ENCODE measurements at regions not wholly inside any gene's neighbourhood (a gene's known extent, or its start where the extent isn't known, plus 50 kb on each side); places are given as distances from the start of the nearest gene placed in this dataset.

DNA sequence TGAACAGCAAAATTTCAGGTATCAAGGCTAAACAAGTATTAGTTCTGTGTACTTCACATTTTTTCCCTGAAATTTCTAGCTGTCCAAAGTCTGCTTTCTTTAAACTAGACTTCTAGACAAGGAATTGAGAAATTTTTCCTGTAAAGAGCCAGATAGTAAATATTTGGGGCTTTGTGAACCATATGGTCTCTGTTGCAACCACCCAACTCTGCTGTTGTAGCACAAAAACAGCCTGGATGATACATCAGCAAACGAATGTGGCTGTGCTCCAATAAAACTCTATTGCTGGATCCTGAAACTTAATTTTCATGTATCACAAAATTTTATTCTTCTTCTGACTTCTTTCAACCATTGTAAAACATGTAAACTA is 96.0 kb upstream of the SLC38A4 start:
- ATAC-seq, result no peak
- Histone ChIP-seq H3K4me2 (ENCODE audit: low read length) (no peak overlapping the region), H3K36me3 (ENCODE audit: control insufficient read depth in 1 of 2, insufficient read depth in 2 of 2, low read length in 2 of 2) (no peaks in the 10 kb centered on the region), H3K27ac (ENCODE audit: low read depth, low read length) (no peak overlapping the region), H3K4me1 (ENCODE audit: control insufficient read depth in 1 of 2, insufficient read depth in 2 of 2, low read length in 2 of 2) (peaks cover 0 to 5% of the 10 kb centered on the region in 2 experiments; a peak in 1 of 4 replicates), H3K4me3 (replicated peaks in 1 of 2; ENCODE audit: low read depth in 1 of 2, low read length in 2 of 2) (no peak overlapping the region), H3K9ac (ENCODE audit: low read length) (no peak overlapping the region), H4K20me1 (ENCODE audit: insufficient read depth) (no peaks in the 10 kb centered on the region), H3K9me2 (ENCODE audit: insufficient read depth) (no peaks in the 10 kb centered on the region), H3K9me3 (ENCODE audit: control insufficient read depth in 1 of 2, insufficient read depth in 1 of 2, low read depth in 1 of 2, low read length in 2 of 2) (no peaks in the 10 kb centered on the region), H3K27me3 (ENCODE audit: insufficient read depth, low read length) (no peaks in the 10 kb centered on the region), H3K79me2 (ENCODE audit: insufficient read depth, low read length) (no peaks in the 10 kb centered on the region), H2AFZ (ENCODE audit: low read depth, low read length, poor library complexity, severe bottlenecking) (no peak overlapping the region)
- CTCF ChIA-PET, result no interaction called here
- no peak for DNase-seq (ENCODE audit: low read depth, low spot score)
- TF ChIP-seq JUND (IDR thresholded peaks at IDR 0.05), result no peak
- no peak for TF ChIP-seq REST (IDR thresholded peaks at IDR 0.05; ENCODE audit: low read depth)
- no peak for TF ChIP-seq FOSL1 (IDR thresholded peaks at IDR 0.05; ENCODE audit: low read depth)
- TF ChIP-seq POLR2AphosphoS5 (IDR thresholded peaks at IDR 0.05; ENCODE audit: low read depth, low read length), result no peak
- TF ChIP-seq, protein P1, sequence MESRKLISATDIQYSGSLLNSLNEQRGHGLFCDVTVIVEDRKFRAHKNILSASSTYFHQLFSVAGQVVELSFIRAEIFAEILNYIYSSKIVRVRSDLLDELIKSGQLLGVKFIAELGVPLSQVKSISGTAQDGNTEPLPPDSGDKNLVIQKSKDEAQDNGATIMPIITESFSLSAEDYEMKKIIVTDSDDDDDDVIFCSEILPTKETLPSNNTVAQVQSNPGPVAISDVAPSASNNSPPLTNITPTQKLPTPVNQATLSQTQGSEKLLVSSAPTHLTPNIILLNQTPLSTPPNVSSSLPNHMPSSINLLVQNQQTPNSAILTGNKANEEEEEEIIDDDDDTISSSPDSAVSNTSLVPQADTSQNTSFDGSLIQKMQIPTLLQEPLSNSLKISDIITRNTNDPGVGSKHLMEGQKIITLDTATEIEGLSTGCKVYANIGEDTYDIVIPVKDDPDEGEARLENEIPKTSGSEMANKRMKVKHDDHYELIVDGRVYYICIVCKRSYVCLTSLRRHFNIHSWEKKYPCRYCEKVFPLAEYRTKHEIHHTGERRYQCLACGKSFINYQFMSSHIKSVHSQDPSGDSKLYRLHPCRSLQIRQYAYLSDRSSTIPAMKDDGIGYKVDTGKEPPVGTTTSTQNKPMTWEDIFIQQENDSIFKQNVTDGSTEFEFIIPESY (IDR thresholded peaks at IDR 0.05; ENCODE audit: extremely low read depth, insufficient replicate concordance, low read length), result no peak
- no peak for TF ChIP-seq ATF3 (IDR thresholded peaks at IDR 0.05)
- no peak for TF ChIP-seq ZNF274 (IDR thresholded peaks at IDR 0.05; ENCODE audit: low read depth, low read length)
- TF ChIP-seq ELF1 (IDR thresholded peaks at IDR 0.05; ENCODE audit: borderline replicate concordance, low read depth), result no peak
- TF ChIP-seq SRF (IDR thresholded peaks at IDR 0.05; ENCODE audit: low read depth), result no peak
- TF ChIP-seq, protein P2, sequence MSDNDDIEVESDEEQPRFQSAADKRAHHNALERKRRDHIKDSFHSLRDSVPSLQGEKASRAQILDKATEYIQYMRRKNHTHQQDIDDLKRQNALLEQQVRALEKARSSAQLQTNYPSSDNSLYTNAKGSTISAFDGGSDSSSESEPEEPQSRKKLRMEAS (IDR thresholded peaks at IDR 0.05), result no peak
- no peak for TF ChIP-seq EZH2 (IDR thresholded peaks at IDR 0.05)
- TF ChIP-seq YY1 (IDR thresholded peaks at IDR 0.05; ENCODE audit: extremely low read depth, insufficient replicate concordance, low read depth, low read length), result no peak
- no peak for TF ChIP-seq CBX3 (IDR thresholded peaks at IDR 0.05; ENCODE audit: low read depth)
- TF ChIP-seq TCF7L2 (IDR thresholded peaks at IDR 0.05; ENCODE audit: borderline replicate concordance, extremely low read depth, insufficient read depth, insufficient read length), result no peak
- no peak for TF ChIP-seq RAD21 (IDR thresholded peaks at IDR 0.05; ENCODE audit: low read depth)
- no peak for TF ChIP-seq CTCF (IDR thresholded peaks at IDR 0.05 in 2 of 3, conservative IDR thresholded peaks at IDR 0.05 in 1 of 3; ENCODE audit: borderline replicate concordance in 1 of 3, insufficient read depth in 1 of 3, low read depth in 2 of 3, low read length in 2 of 3)
- TF ChIP-seq SIN3A (IDR thresholded peaks at IDR 0.05; ENCODE audit: low read depth), result no peak
- no peak for TF ChIP-seq CEBPB (IDR thresholded peaks at IDR 0.05; ENCODE audit: low read depth)
- no peak for TF ChIP-seq ZFX (IDR thresholded peaks at IDR 0.05)
- no peak for TF ChIP-seq EGR1 (IDR thresholded peaks at IDR 0.05; ENCODE audit: low read depth)
- RAD21 ChIA-PET (ENCODE audit: low non-redundant PET in 1 of 2, low total read pairs in 2 of 2, uncharacterized antibody in 2 of 2, unreplicated experiment in 2 of 2), result no interaction called here
- no TSS peak for BruUV-seq (replicated peaks)
- intact Hi-C loops (cut with micrococcal nuclease), result no loop called here
- POLR2A ChIA-PET, result no interaction called here
